GM19463 (cell line): ENCODE measurements at regions not wholly inside any gene's neighbourhood (a gene's known extent, or its start where the extent isn't known, plus 50 kb on each side); places are given as distances from the start of the nearest gene placed in this dataset.
"Not testable (repeated sequence)": the region's sequence is repeated elsewhere in the genome, so short reads cannot be mapped to it uniquely, and the experiment has no call there.

ENCODE experiments used
- ATAC-seq: cut with Tn5 transposase; IDR thresholded peaks from one replicate; pipeline ENCODE4 v1.9.1; 2021; ENCODE audit warnings: mild to moderate bottlenecking, moderate library complexity; ENCODE audit not compliant: unreplicated experiment

GRCh38 chr3:28028554-28028953 lies 212.9 kb upstream of the CMC1 start:
- no peak for ATAC-seq

- no peak for ATAC-seq
Measured at GRCh38 chr3:28033059-28033784, 208.2 kb upstream of the CMC1 start.

- ATAC-seq, result peak; percentile 81
Measured at GRCh38 chr3:28036599-28037575, 204.5 kb upstream of the CMC1 start.

GRCh38 chr3:28039234-28039633 lies 202.2 kb upstream of the CMC1 start:
- peak; percentile 34 for ATAC-seq

GRCh38 chr3:28039829-28040228 lies 201.6 kb upstream of the CMC1 start:
- ATAC-seq, result no peak

- ATAC-seq, result peak; percentile 66
Measured at GRCh38 chr3:28042095-28042635, 199.3 kb upstream of the CMC1 start.

GRCh38 chr3:28042707-28043106 lies 198.7 kb upstream of the CMC1 start:
- ATAC-seq, result peak; percentile 29

GRCh38 chr3:28050120-28050519 lies 191.3 kb upstream of the CMC1 start:
- no peak for ATAC-seq

GRCh38 chr3:28050885-28051284 lies 190.5 kb upstream of the CMC1 start:
- ATAC-seq, result peak; percentile 64

- ATAC-seq, result no peak
Measured at GRCh38 chr3:28053759-28054158, 187.7 kb upstream of the CMC1 start.

GRCh38 chr3:28056806-28057205 lies 184.6 kb upstream of the CMC1 start:
- no peak for ATAC-seq

GRCh38 chr3:28057539-28057938 lies 183.9 kb upstream of the CMC1 start:
- ATAC-seq, result no peak

- ATAC-seq, result not testable (repeated sequence)
Measured at GRCh38 chr3:28059199-28059598, 182.2 kb upstream of the CMC1 start.

- no peak for ATAC-seq
Measured at GRCh38 chr3:28066020-28066419, 175.4 kb upstream of the CMC1 start.

GRCh38 chr3:28067014-28067413 lies 174.4 kb upstream of the CMC1 start:
- no peak for ATAC-seq

- no peak for ATAC-seq
Measured at GRCh38 chr3:28068342-28068741, 173.1 kb upstream of the CMC1 start.

GRCh38 chr3:28069438-28069837 lies 172.0 kb upstream of the CMC1 start:
- ATAC-seq, result no peak

- no peak for ATAC-seq
Measured at GRCh38 chr3:28076246-28076645, 165.2 kb upstream of the CMC1 start.

GRCh38 chr3:28077572-28077971 lies 163.8 kb upstream of the CMC1 start:
- no peak for ATAC-seq

GRCh38 chr3:28078536-28078935 lies 162.9 kb upstream of the CMC1 start:
- ATAC-seq, result no peak

GRCh38 chr3:28080716-28081115 lies 160.7 kb upstream of the CMC1 start:
- no peak for ATAC-seq

GRCh38 chr3:28081533-28081947 lies 159.9 kb upstream of the CMC1 start:
- ATAC-seq, result peak; percentile 87
